H1 (cell line): ENCODE measurements at regions not wholly inside any gene's neighbourhood (a gene's known extent, or its start where the extent isn't known, plus 50 kb on each side); places are given as distances from the start of the nearest gene placed in this dataset.
"Not testable (repeated sequence)": the region's sequence is repeated elsewhere in the genome, so short reads cannot be mapped to it uniquely, and the experiment has no call there.

Source experiments
- CTCF ChIP-seq, 3 experiments: IDR thresholded peaks; 1 replicate in 2 of 3; 2 replicates in 1 of 3; pipeline versions ENCODE4 v1.5.1 to v1.6.1; 2011; ENCODE audit warnings: low read length in 3 of 3, mild to moderate bottlenecking in 3 of 3, inconsistent platforms in 2 of 3, low read depth in 1 of 3, moderate library complexity in 1 of 3; ENCODE audit not compliant: insufficient read depth in 1 of 3; ENCODE audit errors: control extremely low read depth in 1 of 3
- EP300 ChIP-seq, 2 experiments: IDR thresholded peaks; 1 replicate in 1 of 2; 2 replicates in 1 of 2; pipeline ENCODE4 v1.6.1; 2011 to 2012; ENCODE audit warnings: low read depth in 2 of 2, low read length in 2 of 2, mild to moderate bottlenecking in 2 of 2, borderline replicate concordance in 1 of 2, inconsistent platforms in 1 of 2, moderate library complexity in 1 of 2
- EZH2 ChIP-seq: fragments of 200-600 bp; sonication (generic); IDR thresholded peaks from 2 replicates; pipeline ENCODE4 v1.7.1; 2012; ENCODE audit warnings: low read depth, mild to moderate bottlenecking, moderate library complexity, low read length, inconsistent platforms; ENCODE audit not compliant: severe bottlenecking
- JUN ChIP-seq: IDR thresholded peaks from 2 replicates; pipeline ENCODE4 v1.6.1; 2011; ENCODE audit warnings: low read depth, mild to moderate bottlenecking, improper control_type of control experiment, low read length
- RNF2 ChIP-seq: fragments of 200-900, 300-1000 bp; sonication (generic); IDR thresholded peaks from 2 replicates; pipeline ENCODE4 v1.7.1; 2016; ENCODE audit warnings: borderline replicate concordance, low read depth, mild to moderate bottlenecking, antibody characterized with exemption, low read length; ENCODE audit not compliant: poor library complexity, severe bottlenecking; ENCODE audit errors: missing control alignments

- not testable (repeated sequence) for TF ChIP-seq CTCF (IDR thresholded peaks at IDR 0.05; ENCODE audit: control extremely low read depth in 1 of 3, insufficient read depth in 1 of 3, low read depth in 1 of 3, low read length in 3 of 3); RNF2; EP300 (IDR thresholded peaks at IDR 0.05; ENCODE audit: borderline replicate concordance in 1 of 2, low read depth in 2 of 2, low read length in 2 of 2); EZH2; JUN
Measured at GRCh38 chr2:87352178-87352934, 330.7 kb upstream of the PLGLB1 start.
